Trophoblast cell (in vitro differentiated cells and primary cell): ENCODE measurements at regions not wholly inside any gene's neighbourhood (a gene's known extent, or its start where the extent isn't known, plus 50 kb on each side); places are given as distances from the start of the nearest gene placed in this dataset.

Source experiments
- DNase-seq, 2 donors: peaks; one replicate each; pipeline ENCODE4 v3.0.0-alpha.2; 2016
- H2AFZ ChIP-seq: 2 replicates; pipeline ENCODE4 v1.6.1; 2013; ENCODE audit warnings: low read length, moderate library complexity, mild to moderate bottlenecking; ENCODE audit not compliant: insufficient read depth, poor library complexity
- H2AK5ac ChIP-seq: 2 replicates; pipeline ENCODE4 v1.6.1; 2013; ENCODE audit warnings: mild to moderate bottlenecking, low read length
- H2BK120ac ChIP-seq: 2 replicates; pipeline ENCODE4 v1.6.1; 2013; ENCODE audit warnings: low read length, mild to moderate bottlenecking, moderate library complexity; ENCODE audit not compliant: insufficient read depth, poor library complexity
- H2BK12ac ChIP-seq: 2 replicates; pipeline ENCODE4 v1.6.1; 2013; ENCODE audit warnings: mild to moderate bottlenecking, low read length, moderate library complexity
- H2BK5ac ChIP-seq: 2 replicates; pipeline ENCODE4 v1.6.1; 2013; ENCODE audit warnings: low read length, low read depth, moderate library complexity, mild to moderate bottlenecking; ENCODE audit not compliant: poor library complexity
- H3K14ac ChIP-seq: 2 replicates; pipeline ENCODE4 v1.6.1; 2013; ENCODE audit warnings: mild to moderate bottlenecking, low read length
- H3K18ac ChIP-seq: 2 replicates; pipeline ENCODE4 v1.6.1; 2013; ENCODE audit warnings: mild to moderate bottlenecking, low read length
- H3K23ac ChIP-seq: 2 replicates; pipeline ENCODE4 v1.6.1; 2013; ENCODE audit warnings: low read length
- H3K27ac ChIP-seq: 2 replicates; pipeline ENCODE4 v1.5.1; 2013; ENCODE audit warnings: low read depth, mild to moderate bottlenecking, inconsistent platforms, low read length, moderate library complexity
- H3K27me3 ChIP-seq: 2 replicates; pipeline ENCODE4 v1.6.1; 2013; ENCODE audit warnings: inconsistent platforms, mild to moderate bottlenecking, low read length, moderate library complexity; ENCODE audit not compliant: insufficient read depth
- H3K36me3 ChIP-seq, 2 experiments: 1 replicate in 1 of 2; 2 replicates in 1 of 2; pipeline ENCODE4 v1.6.1; 2013; ENCODE audit warnings: low read length in 2 of 2, mild to moderate bottlenecking in 2 of 2, moderate library complexity in 1 of 2; ENCODE audit not compliant: insufficient read depth in 2 of 2, control insufficient read depth in 1 of 2
- H3K4ac ChIP-seq: 2 replicates; pipeline ENCODE4 v1.6.1; 2013; ENCODE audit warnings: low read depth, mild to moderate bottlenecking, low read length, moderate library complexity
- H3K4me1 ChIP-seq, 2 experiments: 1 replicate in 1 of 2; 2 replicates in 1 of 2; pipeline ENCODE4 v1.6.1; 2013; ENCODE audit warnings: low read length in 2 of 2, mild to moderate bottlenecking in 2 of 2, moderate library complexity in 1 of 2; ENCODE audit not compliant: insufficient read depth in 2 of 2, control insufficient read depth in 1 of 2
- H3K4me2 ChIP-seq: 2 replicates; pipeline ENCODE4 v1.6.1; 2013; ENCODE audit warnings: inconsistent platforms, mild to moderate bottlenecking, low read length, moderate library complexity
- H3K4me3 ChIP-seq: 2 replicates; pipeline ENCODE4 v1.5.1; 2013; ENCODE audit warnings: mild to moderate bottlenecking, low read depth, low read length, inconsistent platforms
- H3K79me1 ChIP-seq: one replicate; pipeline ENCODE4 v1.6.1; 2013; ENCODE audit warnings: low read length
- H3K79me2 ChIP-seq: 2 replicates; pipeline ENCODE4 v1.6.1; 2013; ENCODE audit warnings: low read length, mild to moderate bottlenecking; ENCODE audit not compliant: control insufficient read depth, insufficient read depth, poor library complexity
- H3K9ac ChIP-seq: 2 replicates; pipeline ENCODE4 v1.6.1; 2013; ENCODE audit warnings: mild to moderate bottlenecking, low read length
- H3K9me3 ChIP-seq: 2 replicates; pipeline ENCODE4 v1.6.1; 2013; ENCODE audit warnings: low read depth, mild to moderate bottlenecking, control low read depth, inconsistent platforms, low read length; ENCODE audit not compliant: insufficient read depth
- H4K12ac ChIP-seq: 2 replicates; pipeline ENCODE4 v1.6.1; 2013; ENCODE audit warnings: low read depth, mild to moderate bottlenecking, low read length, moderate library complexity
- H4K8ac ChIP-seq: 2 replicates; pipeline ENCODE4 v1.6.1; 2013; ENCODE audit warnings: low read depth, mild to moderate bottlenecking, low read length, moderate library complexity
- H4K91ac ChIP-seq: one replicate; pipeline ENCODE4 v1.6.1; 2013; ENCODE audit warnings: low read depth, mild to moderate bottlenecking, low read length, moderate library complexity
- WGBS: extraction: QIAGEN DNeasy Blood & Tissue Kit; methylation state at CpG from one replicate; pipeline ENCODE4 v1.1.7; 2013; ENCODE audit warnings: missing lambda C conversion rate; ENCODE audit not compliant: insufficient read length, insufficient coverage; ENCODE audit errors: extremely low coverage; 5-methylcytosine and 5-hydroxymethylcytosine counted together

DNA sequence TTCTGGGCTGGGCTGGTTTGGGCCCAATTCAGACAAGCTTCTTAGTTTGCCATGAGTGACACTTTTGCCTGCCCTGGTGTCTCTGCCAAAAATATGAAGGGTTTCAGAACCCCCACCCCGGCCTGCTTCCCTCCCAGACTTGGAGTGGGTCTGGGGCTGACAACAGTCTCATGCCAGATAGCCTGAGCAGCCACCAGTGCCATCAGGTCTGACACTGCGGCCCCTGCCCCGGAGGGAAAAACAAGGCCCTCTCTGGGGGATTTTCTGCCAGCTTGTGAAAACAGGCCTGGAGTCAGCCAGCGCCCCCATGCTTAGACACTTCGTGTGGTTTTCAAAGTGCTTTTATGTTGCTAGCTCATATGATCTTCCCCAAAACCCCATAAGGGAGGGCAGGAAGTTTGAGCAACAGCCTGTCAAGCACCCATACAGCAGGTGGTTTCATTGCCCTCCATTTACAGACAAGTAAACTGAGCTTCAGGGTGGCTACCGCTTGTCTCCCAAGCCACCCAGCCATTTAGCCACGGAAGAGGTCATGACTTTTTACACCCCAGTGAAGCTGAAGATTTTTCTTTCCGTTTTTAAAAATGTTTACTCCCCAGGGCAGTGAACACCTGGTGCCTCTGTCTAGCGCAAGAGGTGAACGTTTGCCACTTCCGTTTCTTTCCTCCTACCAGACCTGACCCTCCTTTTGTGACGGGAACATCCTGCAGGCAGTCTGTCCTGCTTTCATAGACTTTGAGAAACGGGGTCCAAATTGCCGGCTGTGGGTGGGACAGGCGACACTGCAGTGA, 300.6 kb downstream of the SEC14L1 start:
- WGBS = no CpG with 5 or more reads among the region's 15 CpGs

GRCh38 chr17:77441940-77442339, 301.2 kb downstream of the SEC14L1 start:
- Histone ChIP-seq H3K4me2 (no peak overlapping the region), H3K27me3 (no peaks in the 10 kb centered on the region), H3K27ac (no peak overlapping the region), H4K12ac (no peak overlapping the region), H2AK5ac (no peak overlapping the region), H4K8ac (no peak overlapping the region), H2BK120ac (no peak overlapping the region), H4K91ac (no peak overlapping the region), H3K36me3 (peaks cover 0 to 4% of the 10 kb centered on the region in 2 experiments), H3K9me3 (peaks cover 4% of the 10 kb centered on the region), H2BK5ac (no peak overlapping the region), H3K14ac (no peak overlapping the region), H3K79me2 (peaks cover 2% of the 10 kb centered on the region), H2BK12ac (no peak overlapping the region), H3K18ac (no peak overlapping the region), H3K4me3 (no peak overlapping the region), H3K4me1 (peaks cover 10 to 15% of the 10 kb centered on the region in 2 experiments), H3K79me1 (no peaks in the 10 kb centered on the region), H3K23ac (no peak overlapping the region), H3K9ac (no peak overlapping the region), H3K4ac (no peak overlapping the region), H2AFZ (no peak overlapping the region)
- DNase-seq = no peak
- no CpG with 5 or more reads among the region's 11 CpGs for WGBS

More for the DNA sequence above, 300.6 kb downstream of the SEC14L1 start:
- no peak overlapping the region for H3K4me2 ChIP-seq
- peaks cover 0 to 6% of the 10 kb centered on the region in 2 experiments for H3K36me3 ChIP-seq
- H3K27me3 ChIP-seq = no peaks in the 10 kb centered on the region
- no peak overlapping the region for H2AK5ac ChIP-seq
- H3K14ac ChIP-seq = no peak overlapping the region
- H3K4ac ChIP-seq = no peak overlapping the region
- H2AFZ ChIP-seq = no peak overlapping the region
- no peak overlapping the region for H4K91ac ChIP-seq
- no peak overlapping the region for H3K27ac ChIP-seq
- no peak overlapping the region for H3K23ac ChIP-seq
- H3K9ac ChIP-seq = no peak overlapping the region
- H4K8ac ChIP-seq = no peak overlapping the region
- DNase-seq = no peak
- no peak overlapping the region for H4K12ac ChIP-seq
- H3K4me1 ChIP-seq = peaks cover 13 to 18% of the 10 kb centered on the region in 2 experiments
- H2BK5ac ChIP-seq = no peak overlapping the region
- H2BK12ac ChIP-seq = peak overlapping the region; percentile 17
- no peak overlapping the region for H2BK120ac ChIP-seq
- H3K18ac ChIP-seq = no peak overlapping the region
- H3K4me3 ChIP-seq = no peak overlapping the region
- H3K79me2 ChIP-seq = peaks cover 2% of the 10 kb centered on the region
- H3K9me3 ChIP-seq = peaks cover 4% of the 10 kb centered on the region
- no peaks in the 10 kb centered on the region for H3K79me1 ChIP-seq

GRCh38 chr17:77442976-77443747, 302.4 kb downstream of the SEC14L1 start:
- WGBS = no CpG with 5 or more reads among the region's 10 CpGs
- H3K4ac ChIP-seq = no peak overlapping the region
- H3K4me2 ChIP-seq = no peak overlapping the region

GRCh38 chr17:77443748-77444260, 303.0 kb downstream of the SEC14L1 start:
- H3K23ac ChIP-seq = no peak overlapping the region
- H3K27ac ChIP-seq = no peak overlapping the region
- no peak overlapping the region for H4K8ac ChIP-seq
- H3K4me3 ChIP-seq = no peak overlapping the region
- H2BK5ac ChIP-seq = no peak overlapping the region
- no peak overlapping the region for H3K4ac ChIP-seq
- H4K91ac ChIP-seq = no peak overlapping the region
- H3K79me2 ChIP-seq = peaks cover 2% of the 10 kb centered on the region
- H3K27me3 ChIP-seq = no peaks in the 10 kb centered on the region
- H3K9me3 ChIP-seq = peaks cover 4% of the 10 kb centered on the region
- H3K18ac ChIP-seq = no peak overlapping the region
- peaks cover 0 to 3% of the 10 kb centered on the region in 2 experiments for H3K36me3 ChIP-seq
- no peaks in the 10 kb centered on the region for H3K79me1 ChIP-seq
- no peak overlapping the region for H2BK12ac ChIP-seq
- H4K12ac ChIP-seq = no peak overlapping the region
- no peak overlapping the region for H3K9ac ChIP-seq
- H3K4me2 ChIP-seq = no peak overlapping the region
- H2BK120ac ChIP-seq = no peak overlapping the region
- H3K4me1 ChIP-seq = peaks cover 14 to 20% of the 10 kb centered on the region in 2 experiments
- H3K14ac ChIP-seq = no peak overlapping the region
- H2AFZ ChIP-seq = no peak overlapping the region
- WGBS = no CpG with 5 or more reads among the region's 8 CpGs
- no peak overlapping the region for H2AK5ac ChIP-seq
- DNase-seq = no peak

More at GRCh38 chr17:77442976-77443747, 302.4 kb downstream of the SEC14L1 start:
- Histone ChIP-seq H3K27me3 (no peaks in the 10 kb centered on the region), H3K9me3 (peaks cover 4% of the 10 kb centered on the region), H4K8ac (no peak overlapping the region), H3K4me1 (peaks cover 14 to 20% of the 10 kb centered on the region in 2 experiments), H3K18ac (no peak overlapping the region), H3K36me3 (peaks cover 0 to 3% of the 10 kb centered on the region in 2 experiments), H3K9ac (no peak overlapping the region), H2BK12ac (no peak overlapping the region), H3K27ac (no peak overlapping the region), H2BK120ac (no peak overlapping the region), H4K12ac (no peak overlapping the region), H3K79me1 (no peaks in the 10 kb centered on the region), H2AK5ac (no peak overlapping the region), H3K79me2 (peaks cover 2% of the 10 kb centered on the region), H4K91ac (no peak overlapping the region), H2AFZ (no peak overlapping the region), H3K14ac (no peak overlapping the region), H3K23ac (no peak overlapping the region), H3K4me3 (no peak overlapping the region), H2BK5ac (no peak overlapping the region)
- no peak for DNase-seq
